ENCODE measurements at regions not wholly inside any gene's neighbourhood (a gene's known extent, or its start where the extent isn't known, plus 50 kb on each side); places are given as distances from the start of the nearest gene placed in this dataset.

GRCh38 chr15:39270934-39271333 is 309.9 kb upstream of the THBS1 start:
- TF ChIP-seq EP300 (conservative IDR thresholded peaks at IDR 0.05; ENCODE audit: poor library complexity, severe bottlenecking) (no peak), POLR2AphosphoS5 (IDR thresholded peaks at IDR 0.05) (no peak), EZH2 (IDR thresholded peaks at IDR 0.05; ENCODE audit: borderline replicate concordance, insufficient read depth, low read length, poor library complexity, severe bottlenecking) (no peak)
